Neural progenitor cell (in vitro differentiated cells): ENCODE measurements at regions not wholly inside any gene's neighbourhood (a gene's known extent, or its start where the extent isn't known, plus 50 kb on each side); places are given as distances from the start of the nearest gene placed in this dataset.

Experiments used
- DNase-seq: peaks from one replicate; pipeline ENCODE4 v3.0.0-alpha.2; 2016; ENCODE audit warnings: low spot score
- H2AFZ ChIP-seq: fragments of 200-600 bp; sonication (generic); replicated peaks from 2 replicates; pipeline ENCODE4 v1.6.1; 2016; ENCODE audit warnings: antibody characterized with exemption
- H3F3A ChIP-seq: fragments of 200-600 bp; sonication (generic); 2 replicates; pipeline ENCODE4 v1.6.1; 2016; ENCODE audit warnings: antibody characterized with exemption, low read depth
- H3K27ac ChIP-seq: fragments of 200-600 bp; sonication (generic); 2 replicates; pipeline ENCODE4 v1.5.1; 2016; ENCODE audit warnings: mild to moderate bottlenecking
- H3K27me3 ChIP-seq: fragments of 200-600 bp; sonication (generic); 2 replicates; pipeline ENCODE4 v1.6.1; 2016; ENCODE audit warnings: mild to moderate bottlenecking, moderate library complexity
- H3K36me3 ChIP-seq: fragments of 200-600 bp; sonication (generic); 2 replicates; pipeline ENCODE4 v1.5.1; 2016
- H3K4me1 ChIP-seq: fragments of 200-600 bp; sonication (generic); 2 replicates; pipeline ENCODE4 v1.6.1; 2016; ENCODE audit warnings: mixed run types
- H3K4me2 ChIP-seq: fragments of 200-600 bp; sonication (generic); 2 replicates; pipeline ENCODE4 v1.6.1; 2016
- H3K4me3 ChIP-seq: fragments of 200-600 bp; sonication (generic); 2 replicates; pipeline ENCODE4 v1.5.1; 2016
- H3K79me2 ChIP-seq: fragments of 200-600 bp; sonication (generic); 2 replicates; pipeline ENCODE4 v1.6.1; 2016; ENCODE audit warnings: low read depth
- H3K9ac ChIP-seq: fragments of 200-600 bp; sonication (generic); 2 replicates; pipeline ENCODE4 v1.6.1; 2016
- H3K9me3 ChIP-seq: fragments of 200-600 bp; sonication (generic); 2 replicates; pipeline ENCODE4 v1.5.1; 2016; ENCODE audit warnings: low read depth
- H4K20me1 ChIP-seq: fragments of 200-600 bp; sonication (generic); 2 replicates; pipeline ENCODE4 v1.6.1; 2016; ENCODE audit warnings: low read depth
- H3K27ac Mint-ChIP-seq: 3 replicates; pipeline ENCODE4 v1.8.0; 2021; ENCODE audit warnings: mixed read lengths
- H3K27me3 Mint-ChIP-seq: 2 replicates; pipeline ENCODE4 v1.8.0; 2022; ENCODE audit warnings: low read depth, mild to moderate bottlenecking, inconsistent platforms, moderate library complexity, mixed read lengths; ENCODE audit not compliant: insufficient read depth
- H3K36me3 Mint-ChIP-seq: 3 replicates; pipeline ENCODE4 v1.8.0; 2021; ENCODE audit warnings: mixed read lengths
- H3K4me1 Mint-ChIP-seq: 3 replicates; pipeline ENCODE4 v1.8.0; 2021; ENCODE audit warnings: mixed read lengths
- H3K4me3 Mint-ChIP-seq: 3 replicates; pipeline ENCODE4 v1.8.0; 2021; ENCODE audit warnings: mild to moderate bottlenecking, moderate library complexity, mixed read lengths
- H3K9me3 Mint-ChIP-seq: 3 replicates; pipeline ENCODE4 v1.8.0; 2020; ENCODE audit warnings: mixed read lengths
- EZH2 ChIP-seq: fragments of 200-600 bp; sonication (generic); IDR thresholded peaks from 2 replicates; pipeline ENCODE4 v1.6.1; 2017; ENCODE audit warnings: antibody characterized with exemption, mild to moderate bottlenecking, moderate library complexity
- EZH2phosphoT487 ChIP-seq: fragments of 200-600 bp; sonication (generic); IDR thresholded peaks from 2 replicates; pipeline ENCODE4 v1.6.1; 2017; ENCODE audit warnings: antibody characterized with exemption
- TF ChIP-seq, protein P1 (sequence below): fragments of 200-600 bp; sonication (generic); IDR thresholded peaks from 2 replicates; pipeline ENCODE4 v1.5.1; 2017; ENCODE audit warnings: antibody characterized with exemption, mild to moderate bottlenecking

DNA sequence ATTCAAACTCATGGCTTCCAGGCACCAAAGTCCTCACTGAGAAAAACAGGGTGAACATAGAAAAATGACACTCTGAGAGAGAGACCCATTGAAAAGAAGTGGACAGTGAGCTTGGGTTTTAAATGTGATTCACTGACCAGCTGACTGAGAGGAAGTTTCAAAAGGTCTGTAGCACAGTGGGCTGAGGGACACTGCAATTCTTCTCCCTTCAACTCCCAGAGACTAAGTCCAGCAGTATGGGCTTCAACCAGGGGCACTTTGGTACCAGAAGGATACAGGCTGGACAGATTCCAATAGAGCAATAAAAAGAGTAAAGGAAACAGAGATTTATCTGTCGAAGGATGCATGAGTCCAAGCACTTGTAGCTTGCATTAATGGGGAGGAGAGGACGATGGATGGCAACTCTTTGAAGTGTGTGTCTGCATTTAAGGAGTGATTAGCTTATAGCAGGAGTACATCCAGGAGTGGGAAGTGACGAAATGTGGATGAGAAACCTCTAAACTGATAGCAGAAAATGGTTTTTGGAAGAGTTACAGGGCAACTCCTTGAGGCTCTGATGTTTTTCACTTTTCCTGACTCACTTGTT, 117.0 kb upstream of the ANKRD55 start:
- H3K27ac ChIP-seq: no peak overlapping the region
- H3K4me1 ChIP-seq: no peaks in the 10 kb centered on the region
- no peaks in the 10 kb centered on the region for H3K9me3 Mint-ChIP-seq
- no peaks in the 10 kb centered on the region for H3F3A ChIP-seq
- H3K9ac ChIP-seq: no peak overlapping the region
- no peak overlapping the region for H3K4me3 ChIP-seq
- no peak overlapping the region for H2AFZ ChIP-seq
- peaks cover 5% of the 10 kb centered on the region for H3K4me1 Mint-ChIP-seq
- no peaks in the 10 kb centered on the region for H3K79me2 ChIP-seq
- no peaks in the 10 kb centered on the region for H3K36me3 Mint-ChIP-seq
- no peak overlapping the region for H3K4me3 Mint-ChIP-seq
- H3K27me3 Mint-ChIP-seq: no peaks in the 10 kb centered on the region
- no peak for TF ChIP-seq EZH2phosphoT487
- no peak for DNase-seq
- no peak overlapping the region for H3K27ac Mint-ChIP-seq
- H3K4me2 ChIP-seq: no peak overlapping the region
- H4K20me1 ChIP-seq: no peaks in the 10 kb centered on the region
- no peaks in the 10 kb centered on the region for H3K27me3 ChIP-seq
- H3K9me3 ChIP-seq: no peaks in the 10 kb centered on the region
- H3K36me3 ChIP-seq: no peaks in the 10 kb centered on the region

DNA sequence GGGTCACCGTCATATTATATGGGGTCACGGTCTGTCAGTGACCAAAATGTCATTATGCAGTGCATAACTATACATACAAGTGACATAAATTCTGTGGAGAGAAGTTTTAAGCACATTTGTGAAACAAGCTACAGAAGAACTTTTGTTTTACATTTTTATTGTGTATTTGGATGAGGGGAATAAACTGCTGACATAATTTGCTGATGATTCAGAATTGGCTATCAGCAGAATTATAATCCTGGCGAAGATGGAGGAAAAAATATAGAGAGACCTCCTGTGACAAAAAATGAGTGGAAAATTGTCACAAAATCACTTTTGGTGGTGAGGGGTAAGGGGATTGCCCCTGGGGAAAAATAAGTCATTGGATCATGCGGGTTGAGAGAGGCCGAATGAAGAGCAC, 116.3 kb upstream of the ANKRD55 start:
- Histone ChIP-seq H3K4me1 (no peaks in the 10 kb centered on the region), H3K4me3 (no peak overlapping the region), H3K27me3 (no peaks in the 10 kb centered on the region), H3K4me2 (no peak overlapping the region), H3K9ac (no peak overlapping the region), H3K9me3 (no peaks in the 10 kb centered on the region), H4K20me1 (no peaks in the 10 kb centered on the region), H3K27ac (no peak overlapping the region), H2AFZ (no peak overlapping the region), H3K79me2 (no peaks in the 10 kb centered on the region), H3K36me3 (no peaks in the 10 kb centered on the region), H3F3A (no peaks in the 10 kb centered on the region)
- peaks cover 5% of the 10 kb centered on the region for H3K4me1 Mint-ChIP-seq
- H3K27ac Mint-ChIP-seq: no peak overlapping the region
- TF ChIP-seq, protein P1, sequence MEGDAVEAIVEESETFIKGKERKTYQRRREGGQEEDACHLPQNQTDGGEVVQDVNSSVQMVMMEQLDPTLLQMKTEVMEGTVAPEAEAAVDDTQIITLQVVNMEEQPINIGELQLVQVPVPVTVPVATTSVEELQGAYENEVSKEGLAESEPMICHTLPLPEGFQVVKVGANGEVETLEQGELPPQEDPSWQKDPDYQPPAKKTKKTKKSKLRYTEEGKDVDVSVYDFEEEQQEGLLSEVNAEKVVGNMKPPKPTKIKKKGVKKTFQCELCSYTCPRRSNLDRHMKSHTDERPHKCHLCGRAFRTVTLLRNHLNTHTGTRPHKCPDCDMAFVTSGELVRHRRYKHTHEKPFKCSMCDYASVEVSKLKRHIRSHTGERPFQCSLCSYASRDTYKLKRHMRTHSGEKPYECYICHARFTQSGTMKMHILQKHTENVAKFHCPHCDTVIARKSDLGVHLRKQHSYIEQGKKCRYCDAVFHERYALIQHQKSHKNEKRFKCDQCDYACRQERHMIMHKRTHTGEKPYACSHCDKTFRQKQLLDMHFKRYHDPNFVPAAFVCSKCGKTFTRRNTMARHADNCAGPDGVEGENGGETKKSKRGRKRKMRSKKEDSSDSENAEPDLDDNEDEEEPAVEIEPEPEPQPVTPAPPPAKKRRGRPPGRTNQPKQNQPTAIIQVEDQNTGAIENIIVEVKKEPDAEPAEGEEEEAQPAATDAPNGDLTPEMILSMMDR: no peak
- TF ChIP-seq EZH2 (no peak), EZH2phosphoT487 (no peak)
- no peaks in the 10 kb centered on the region for H3K36me3 Mint-ChIP-seq
- no peaks in the 10 kb centered on the region for H3K9me3 Mint-ChIP-seq
- DNase-seq: no peak
- H3K4me3 Mint-ChIP-seq: no peak overlapping the region
- H3K27me3 Mint-ChIP-seq: no peaks in the 10 kb centered on the region

DNA sequence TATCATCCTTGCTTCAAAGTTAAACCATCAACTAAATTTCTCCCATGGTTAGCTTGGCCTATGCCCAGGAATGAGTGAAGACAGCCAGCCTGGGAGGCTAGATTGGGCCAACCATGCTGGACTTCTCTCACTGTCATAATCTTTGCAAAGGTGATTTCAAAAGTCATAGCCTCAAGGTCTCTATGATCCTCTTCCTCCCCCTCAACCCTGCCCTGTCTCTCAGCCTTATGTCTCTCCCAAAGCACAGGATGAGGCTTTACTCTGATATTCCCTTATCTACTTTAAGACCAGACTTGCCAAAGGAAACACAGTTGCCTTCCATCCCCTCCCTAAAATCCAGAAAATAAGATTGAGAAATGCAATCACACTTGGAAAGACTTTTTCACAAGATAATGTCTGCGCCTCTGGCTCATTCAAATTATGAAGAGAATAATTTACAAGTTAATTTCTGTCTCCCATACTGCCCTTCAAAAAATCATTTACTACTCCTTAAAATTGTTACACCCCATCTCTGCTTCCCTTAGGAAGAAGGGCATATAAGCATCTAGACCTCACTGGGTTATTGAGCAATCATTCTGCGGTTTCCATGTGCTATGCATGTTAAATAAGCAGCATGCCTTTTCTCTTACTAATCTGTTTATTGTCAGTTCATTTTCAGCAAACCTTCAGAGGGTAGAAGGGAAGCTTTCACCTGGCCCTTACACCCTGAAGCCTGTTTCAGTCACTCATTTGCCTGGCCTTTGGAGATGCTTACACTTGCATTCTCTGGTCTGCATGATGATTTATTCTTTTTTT, 113.8 kb upstream of the ANKRD55 start:
- Histone ChIP-seq H3K27me3 (no peaks in the 10 kb centered on the region), H2AFZ (no peak overlapping the region), H3K36me3 (no peaks in the 10 kb centered on the region), H3K79me2 (no peaks in the 10 kb centered on the region), H3F3A (no peaks in the 10 kb centered on the region), H4K20me1 (no peaks in the 10 kb centered on the region), H3K4me3 (no peak overlapping the region), H3K4me2 (no peak overlapping the region), H3K27ac (no peak overlapping the region), H3K9ac (no peak overlapping the region), H3K9me3 (no peaks in the 10 kb centered on the region), H3K4me1 (no peaks in the 10 kb centered on the region)
- Mint-ChIP-seq H3K27me3 (peaks cover 2% of the 10 kb centered on the region), H3K27ac (no peak overlapping the region), H3K36me3 (no peaks in the 10 kb centered on the region), H3K4me1 (peaks cover 5% of the 10 kb centered on the region), H3K4me3 (no peak overlapping the region), H3K9me3 (no peaks in the 10 kb centered on the region)
- TF ChIP-seq, protein P1: no peak
- TF ChIP-seq EZH2phosphoT487 (no peak), EZH2 (no peak)
- no peak for DNase-seq
